Esophagus squamous epithelium (tissue), 5 donors: ENCODE measurements at regions not wholly inside any gene's neighbourhood (a gene's known extent, or its start where the extent isn't known, plus 50 kb on each side); places are given as distances from the start of the nearest gene placed in this dataset.

Experiments used
- DNase-seq: peaks from one replicate; lab custom pipeline; 2025; lab: John Stamatoyannopoulos, UW
- H3K27ac ChIP-seq, 4 donors: fragments of 200-600 bp; sonication (generic); one replicate each; pipeline ENCODE4 v1.5.1; 2016 to 2019; ENCODE audit warnings: mild to moderate bottlenecking in 1 of 4
- H3K27me3 ChIP-seq, 4 donors: fragments of 200-600 bp; sonication (generic); 1 replicate in 3 of 4; 2 replicates in 1 of 4; pipeline versions ENCODE4 v1.5.1 to v1.6.0; 2017 to 2021; ENCODE audit warnings: antibody characterized with exemption in 1 of 4
- H3K36me3 ChIP-seq, 3 donors: fragments of 200-600 bp; sonication (generic); one replicate each; pipeline ENCODE4 v1.5.1; 2016 to 2019
- H3K4me1 ChIP-seq, 3 donors: fragments of 200-600 bp; sonication (generic); one replicate each; pipeline ENCODE4 v1.5.1; 2017 to 2019
- H3K4me3 ChIP-seq, 4 donors: fragments of 200-600 bp; sonication (generic); 1 replicate in 3 of 4; 2 replicates in 1 of 4; pipeline ENCODE4 v1.5.1; 2016 to 2019; ENCODE audit warnings: mild to moderate bottlenecking in 2 of 4, moderate library complexity in 1 of 4
- H3K9me3 ChIP-seq, 3 donors: fragments of 200-600 bp; sonication (generic); one replicate each; pipeline ENCODE4 v1.5.1; 2016 to 2019
- POLR2A ChIP-seq, 4 donors: fragments of 450-650 bp; IDR thresholded peaks; one replicate each; pipeline ENCODE4 v1.6.1; 2017; ENCODE audit warnings: antibody characterized with exemption in 4 of 4, mild to moderate bottlenecking in 4 of 4, moderate library complexity in 3 of 4
- WGBS, 2 donors: methylation state at CpG; one replicate each; pipeline ENCODE4 v1.1.5; 2018; 5-methylcytosine and 5-hydroxymethylcytosine counted together
- intact Hi-C: fragments of 100-400 bp; cut with DNase I; formaldehyde crosslinking; loops from one replicate; pipeline ENCODE4 v1.15.0; 2022
- TF ChIP-seq, protein P1 (sequence below), 6 experiments: fragments of 450-650 bp in 4 of 6; fragments of 200-600 bp in 2 of 6; sonication (generic) in 2 of 6; IDR thresholded peaks; one replicate each; pipeline ENCODE4 v1.5.1; 2016 to 2019; ENCODE audit warnings: antibody characterized with exemption in 6 of 6, mild to moderate bottlenecking in 4 of 6, moderate library complexity in 4 of 6
- donor health status: DM: yes; HTN: yes; CAD: no.

DNA sequence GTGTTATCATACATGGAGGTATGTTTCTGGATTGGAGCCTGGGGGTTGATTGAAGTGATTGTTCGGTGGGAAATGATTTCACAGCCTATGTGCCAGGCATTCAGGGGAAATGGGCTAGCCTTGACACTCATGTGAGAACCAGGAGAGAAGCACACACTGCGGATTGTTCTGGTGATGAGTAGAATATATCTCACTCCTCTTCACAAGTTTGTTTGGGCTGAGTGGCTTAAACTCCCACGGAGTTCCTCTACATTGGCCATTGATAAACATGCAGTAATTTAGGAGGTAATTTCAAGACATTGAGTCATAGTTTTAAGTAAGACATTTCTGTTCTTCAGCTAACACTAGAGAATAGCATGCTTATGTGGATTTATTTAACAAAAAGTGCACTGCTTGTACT lies 498.9 kb upstream of the NETO1 start:
- H3K27me3 ChIP-seq = no peaks in the 10 kb centered on the region
- DNase-seq = no peak
- 61 to 81% methylated on average over 3 of the region's 3 CpGs for WGBS, 2 donors
- no peak overlapping the region for H3K27ac ChIP-seq
- TF ChIP-seq, protein P1, sequence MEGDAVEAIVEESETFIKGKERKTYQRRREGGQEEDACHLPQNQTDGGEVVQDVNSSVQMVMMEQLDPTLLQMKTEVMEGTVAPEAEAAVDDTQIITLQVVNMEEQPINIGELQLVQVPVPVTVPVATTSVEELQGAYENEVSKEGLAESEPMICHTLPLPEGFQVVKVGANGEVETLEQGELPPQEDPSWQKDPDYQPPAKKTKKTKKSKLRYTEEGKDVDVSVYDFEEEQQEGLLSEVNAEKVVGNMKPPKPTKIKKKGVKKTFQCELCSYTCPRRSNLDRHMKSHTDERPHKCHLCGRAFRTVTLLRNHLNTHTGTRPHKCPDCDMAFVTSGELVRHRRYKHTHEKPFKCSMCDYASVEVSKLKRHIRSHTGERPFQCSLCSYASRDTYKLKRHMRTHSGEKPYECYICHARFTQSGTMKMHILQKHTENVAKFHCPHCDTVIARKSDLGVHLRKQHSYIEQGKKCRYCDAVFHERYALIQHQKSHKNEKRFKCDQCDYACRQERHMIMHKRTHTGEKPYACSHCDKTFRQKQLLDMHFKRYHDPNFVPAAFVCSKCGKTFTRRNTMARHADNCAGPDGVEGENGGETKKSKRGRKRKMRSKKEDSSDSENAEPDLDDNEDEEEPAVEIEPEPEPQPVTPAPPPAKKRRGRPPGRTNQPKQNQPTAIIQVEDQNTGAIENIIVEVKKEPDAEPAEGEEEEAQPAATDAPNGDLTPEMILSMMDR (IDR thresholded peaks at IDR 0.05) = no peak
- TF ChIP-seq POLR2A (IDR thresholded peaks at IDR 0.05) = no peak
- no peaks in the 10 kb centered on the region for H3K36me3 ChIP-seq
- H3K9me3 ChIP-seq = peaks cover 0 to 15% (median 11%) of the 10 kb centered on the region in 3 donors
- intact Hi-C loops = no loop called here
- no peak overlapping the region for H3K4me3 ChIP-seq
- no peaks in the 10 kb centered on the region for H3K4me1 ChIP-seq

DNA sequence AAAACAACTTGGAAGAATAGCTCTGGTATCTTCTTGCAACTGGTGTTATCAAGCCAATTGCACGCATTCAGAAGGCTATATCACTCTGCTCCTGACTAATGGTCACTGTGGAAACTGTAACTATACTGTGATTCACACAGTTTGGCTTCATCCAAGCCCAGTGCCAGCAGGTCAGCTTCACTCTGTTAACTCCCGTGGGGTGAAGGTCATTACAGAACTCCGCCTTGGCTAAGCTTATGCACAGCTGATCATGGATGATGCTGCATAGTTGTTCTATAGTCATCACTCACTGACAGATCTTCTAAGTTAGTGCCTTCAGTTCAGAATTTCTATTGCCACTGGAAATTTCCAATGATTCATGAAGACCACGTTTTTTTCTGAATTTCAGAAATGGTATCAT lies 497.2 kb upstream of the NETO1 start:
- DNase-seq = no peak
- H3K27ac ChIP-seq = no peak overlapping the region
- H3K36me3 ChIP-seq = no peaks in the 10 kb centered on the region
- no peak overlapping the region for H3K4me3 ChIP-seq
- WGBS, 2 donors = 58 to 68% methylated on average over 4 of the region's 4 CpGs
- intact Hi-C loops = no loop called here
- H3K9me3 ChIP-seq = peaks cover 0 to 14% (median 11%) of the 10 kb centered on the region in 3 donors
- no peaks in the 10 kb centered on the region for H3K27me3 ChIP-seq
- no peak for TF ChIP-seq POLR2A (IDR thresholded peaks at IDR 0.05)
- TF ChIP-seq, protein P1 (IDR thresholded peaks at IDR 0.05) = no peak
- H3K4me1 ChIP-seq = no peaks in the 10 kb centered on the region

DNA sequence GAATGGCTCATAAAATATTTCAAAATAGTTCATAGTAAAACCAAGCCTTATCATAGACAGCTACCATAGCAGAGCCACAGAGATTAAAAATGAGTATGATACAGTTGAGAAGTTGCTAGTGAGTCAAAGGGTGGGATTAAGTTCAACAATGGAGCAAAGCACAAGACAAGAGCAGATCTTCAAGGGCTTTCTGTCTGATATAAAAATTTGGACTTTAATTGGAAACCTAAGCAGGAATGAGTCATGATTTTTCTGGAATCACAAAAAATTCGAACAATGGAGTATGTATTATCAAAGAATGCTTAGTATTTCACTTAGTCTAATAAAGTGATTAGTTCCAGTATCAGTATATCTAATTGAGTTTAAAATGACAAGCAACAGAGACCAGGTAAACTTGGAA lies 487.3 kb upstream of the NETO1 start:
- no peaks in the 10 kb centered on the region for H3K27me3 ChIP-seq
- intact Hi-C loops = no loop called here
- WGBS, 2 donors = 23 to 35% methylated on average over 1 of the region's 1 CpG

DNA sequence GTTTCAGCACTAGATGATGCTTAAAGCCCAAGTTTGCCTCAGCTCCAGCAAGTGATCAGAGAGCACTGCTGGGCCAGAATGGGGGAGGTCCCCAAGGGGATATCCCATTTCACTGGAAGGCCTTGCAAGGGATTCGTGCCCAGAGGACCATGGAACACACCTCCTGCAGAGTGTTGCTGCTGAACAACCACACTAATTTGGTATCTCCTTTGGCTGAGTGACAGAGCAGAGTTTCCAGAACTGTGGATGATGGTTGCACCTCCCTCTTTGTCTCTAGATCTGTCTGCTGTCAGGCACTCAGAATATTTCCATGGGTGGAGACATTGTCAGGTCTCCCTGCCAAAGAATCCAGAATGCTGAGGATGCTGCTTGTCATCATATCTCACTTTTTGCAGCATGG lies 484.8 kb upstream of the NETO1 start:
- TF ChIP-seq, protein P1 (IDR thresholded peaks at IDR 0.05) = no peak
- TF ChIP-seq POLR2A (IDR thresholded peaks at IDR 0.05) = no peak
- no peak overlapping the region for H3K27ac ChIP-seq
- no peak for DNase-seq
- H3K4me1 ChIP-seq = no peaks in the 10 kb centered on the region
- intact Hi-C loops = no loop called here
- H3K27me3 ChIP-seq = no peaks in the 10 kb centered on the region
- no peaks in the 10 kb centered on the region for H3K36me3 ChIP-seq
- 33 to 43% methylated on average over 1 of the region's 1 CpG for WGBS, 2 donors
- H3K9me3 ChIP-seq = no peaks in the 10 kb centered on the region
- H3K4me3 ChIP-seq = no peak overlapping the region

More for the DNA sequence above, 487.3 kb upstream of the NETO1 start:
- TF ChIP-seq, protein P1 (IDR thresholded peaks at IDR 0.05) = no peak
- TF ChIP-seq POLR2A (IDR thresholded peaks at IDR 0.05) = no peak
- Histone ChIP-seq H3K9me3 (no peaks in the 10 kb centered on the region), H3K4me1 (no peaks in the 10 kb centered on the region), H3K27ac (no peak overlapping the region), H3K4me3 (no peak overlapping the region), H3K36me3 (no peaks in the 10 kb centered on the region)
- no peak for DNase-seq

DNA sequence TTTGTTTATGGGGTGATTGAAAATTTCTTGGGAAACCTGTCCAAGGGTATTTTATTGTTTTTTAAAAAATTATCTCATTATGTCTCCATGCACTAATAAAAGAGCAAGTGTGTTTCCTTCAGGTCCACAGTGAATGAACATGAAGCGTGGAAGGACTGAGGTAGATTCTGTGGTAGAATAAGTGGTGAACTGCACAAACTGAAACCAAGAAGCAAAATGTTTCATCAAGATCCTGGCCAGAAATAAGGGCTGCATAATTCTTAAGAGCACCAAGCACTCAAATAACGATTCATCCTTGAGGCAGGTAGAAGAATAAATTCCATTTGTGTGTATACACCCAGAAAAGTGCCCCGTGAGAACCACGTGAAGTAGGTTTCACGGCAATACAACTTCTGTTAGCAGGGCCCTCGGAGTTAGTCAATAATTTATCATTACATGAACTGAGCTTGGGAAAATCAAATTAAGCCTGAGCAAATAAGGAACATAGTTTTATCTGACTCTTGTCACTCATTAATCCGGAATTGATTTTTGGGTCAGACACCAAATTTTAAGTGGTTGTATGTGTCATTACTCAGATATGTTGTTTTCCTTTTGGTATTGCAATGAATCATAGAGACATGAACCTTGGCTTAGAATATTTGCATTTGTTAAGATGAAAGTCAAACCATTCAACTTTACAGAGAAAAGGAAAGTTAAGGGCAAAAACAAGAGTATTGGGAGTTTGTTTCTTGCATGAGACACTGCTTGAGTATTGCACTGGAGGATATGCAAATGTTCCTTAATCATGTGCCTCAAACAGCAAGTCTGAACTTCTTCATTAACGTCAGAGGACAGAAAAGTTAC lies 472.6 kb upstream of the NETO1 start:
- Histone ChIP-seq H3K27me3 (no peaks in the 10 kb centered on the region), H3K27ac (no peak overlapping the region), H3K4me1 (no peaks in the 10 kb centered on the region), H3K4me3 (no peak overlapping the region), H3K36me3 (no peaks in the 10 kb centered on the region), H3K9me3 (peaks cover 0 to 3% (median 0%) of the 10 kb centered on the region in 3 donors)
- no peak for DNase-seq
- intact Hi-C loops = no loop called here
- WGBS, 2 donors = 46 to 48% methylated on average over 8 of the region's 8 CpGs
- TF ChIP-seq, protein P1 (IDR thresholded peaks at IDR 0.05) = no peak
- TF ChIP-seq POLR2A (IDR thresholded peaks at IDR 0.05) = no peak
